GM18520 (cell line): ENCODE measurements at regions not wholly inside any gene's neighbourhood (a gene's known extent, or its start where the extent isn't known, plus 50 kb on each side); places are given as distances from the start of the nearest gene placed in this dataset.

Experiments used
- ATAC-seq: cut with Tn5 transposase; IDR thresholded peaks from one replicate; pipeline ENCODE4 v1.9.1; 2021; ENCODE audit not compliant: unreplicated experiment

DNA sequence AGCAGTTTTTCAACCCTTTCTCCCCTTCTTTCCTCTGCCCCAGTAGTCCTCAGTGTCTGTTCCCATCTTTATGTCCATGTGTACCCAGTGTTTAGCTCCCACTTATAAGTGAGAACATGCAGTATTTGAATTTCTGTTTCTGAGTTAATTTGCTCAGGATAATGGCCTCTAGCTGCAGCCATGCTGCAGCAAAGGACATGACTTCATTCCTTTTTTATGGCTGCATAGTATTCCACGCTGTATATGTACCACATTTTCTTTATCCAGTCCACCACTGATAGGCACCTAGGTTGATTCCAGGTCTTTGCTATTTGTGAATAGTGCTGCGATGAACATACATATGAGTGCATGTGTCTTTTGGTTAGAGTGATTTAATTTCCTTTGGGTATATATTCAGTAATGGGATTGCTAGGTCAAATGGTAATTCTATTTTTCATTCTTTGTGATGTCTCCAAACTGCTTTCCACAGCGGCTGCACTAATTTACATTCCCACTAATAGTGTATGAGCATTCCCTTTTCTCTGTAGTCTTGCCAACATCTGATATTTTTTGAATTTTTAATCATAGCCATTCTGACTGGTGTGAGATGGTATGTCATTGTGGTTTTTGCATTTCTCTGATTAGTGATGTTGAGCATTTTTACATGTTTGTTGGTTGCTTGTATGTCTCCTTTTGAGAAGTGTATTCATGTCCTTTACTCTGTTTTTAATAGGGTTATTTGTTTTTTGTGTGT, 54.6 kb upstream of the ANK2 start:
- no peak for ATAC-seq
